ENCODE measurements at regions not wholly inside any gene's neighbourhood (a gene's known extent, or its start where the extent isn't known, plus 50 kb on each side); places are given as distances from the start of the nearest gene placed in this dataset.

GRCh38 chr15:46897266-46897665 lies 820.0 kb upstream of the SEMA6D start (continued):
- no peak for TF ChIP-seq AFF4 (CRISPR knock-in tag; IDR thresholded peaks at IDR 0.05; ENCODE audit: borderline replicate concordance)

- no peak for DNase-seq (ENCODE audit: low spot score)
- Mint-ChIP-seq H3K9me3 (no peaks in the 10 kb centered on the region), H3K36me3 (no peaks in the 10 kb centered on the region), H3K4me1 (no peaks in the 10 kb centered on the region), H3K4me3 (no peak overlapping the region), H3K27me3 (ENCODE audit: low read depth) (no peaks in the 10 kb centered on the region), H3K27ac (no peak overlapping the region)
- ATAC-seq: no peak
- TF ChIP-seq NFYB (CRISPR knock-in tag; conservative IDR thresholded peaks at IDR 0.05; ENCODE audit: low read depth) (no peak), EMX1 (CRISPR knock-in tag; IDR thresholded peaks at IDR 0.05) (no peak), ARID4B (CRISPR knock-in tag; IDR thresholded peaks at IDR 0.05; ENCODE audit: borderline replicate concordance) (no peak), USF1 (CRISPR knock-in tag; IDR thresholded peaks at IDR 0.05) (no peak), ELF4 (CRISPR knock-in tag; IDR thresholded peaks at IDR 0.05; ENCODE audit: low read depth) (no peak), ERG (CRISPR knock-in tag; IDR thresholded peaks at IDR 0.05) (no peak), NR3C1 (CRISPR knock-in tag; conservative IDR thresholded peaks at IDR 0.05; ENCODE audit: low read depth) (no peak), NFATC4 (CRISPR knock-in tag; IDR thresholded peaks at IDR 0.05) (no peak), STAT6 (CRISPR knock-in tag; conservative IDR thresholded peaks at IDR 0.05; ENCODE audit: low read depth) (no peak), ATF3 (CRISPR knock-in tag; conservative IDR thresholded peaks at IDR 0.05) (no peak), ZNF232 (CRISPR knock-in tag; IDR thresholded peaks at IDR 0.05) (no peak), TEAD4 (CRISPR knock-in tag; IDR thresholded peaks at IDR 0.05) (no peak), JUN (CRISPR knock-in tag; IDR thresholded peaks at IDR 0.05) (no peak)
- CTCF ChIA-PET: no interaction called here
- POLR2A ChIA-PET: no interaction called here
Observed at GRCh38 chr15:46901001-46901400, 816.3 kb upstream of the SEMA6D start.

Data from WTC11 (cell line).